ENCODE measurements at regions not wholly inside any gene's neighbourhood (a gene's known extent, or its start where the extent isn't known, plus 50 kb on each side); places are given as distances from the start of the nearest gene placed in this dataset.

GRCh38 chr4:138964716-138965426 is 50.7 kb upstream of the NOCT start:
- TF ChIP-seq EZH2 (IDR thresholded peaks at IDR 0.05; ENCODE audit: insufficient read depth, poor library complexity, severe bottlenecking) (no peak), EZH2phosphoT487 (IDR thresholded peaks at IDR 0.05; ENCODE audit: insufficient read depth, low read depth) (no peak)
- in situ Hi-C loops (cut with MboI) = no loop called here

GRCh38 chr4:138963412-138963811 is 52.2 kb upstream of the NOCT start:
- Histone ChIP-seq H3K36me3 (ENCODE audit: low read depth) (no peaks in the 10 kb centered on the region), H3K79me2 (ENCODE audit: insufficient read depth) (no peaks in the 10 kb centered on the region), H3F3A (ENCODE audit: insufficient read depth) (no peaks in the 10 kb centered on the region), H3K4me2 (ENCODE audit: unreplicated experiment) (no peak overlapping the region), H4K20me1 (ENCODE audit: insufficient read depth) (no peaks in the 10 kb centered on the region), H3K9ac (no peak overlapping the region), H2AFZ (no peak overlapping the region), H3K9me2 (ENCODE audit: insufficient read depth) (0 out of 2 replicates have a peak, but pooled peaks cover 4% of the 10 kb centered on the region), H3K27ac (no peak overlapping the region), H3K4me1 (ENCODE audit: insufficient read depth) (peaks cover 11% of the 10 kb centered on the region; the same call in 1 of the 2 replicates), H3K27me3 (replicated peaks; ENCODE audit: insufficient read depth) (no peaks in the 10 kb centered on the region), H3K4me3 (no peak overlapping the region), H3K9me3 (ENCODE audit: low read depth) (no peaks in the 10 kb centered on the region)
- in situ Hi-C loops (cut with MboI) = no loop called here
- DNase-seq = no peak
- TF ChIP-seq EZH2phosphoT487 (IDR thresholded peaks at IDR 0.05; ENCODE audit: insufficient read depth, low read depth) = no peak
- no peak for TF ChIP-seq EZH2 (IDR thresholded peaks at IDR 0.05; ENCODE audit: insufficient read depth, poor library complexity, severe bottlenecking)
- WGBS, 2 experiments (ENCODE audit: low coverage in 1 of 2, low lambda C conversion rate in 2 of 2, missing lambda C conversion rate in 2 of 2) = 72 to 79% methylated on average over 2 to 4 of the region's 4 CpGs

More at GRCh38 chr4:138964716-138965426, 50.7 kb upstream of the NOCT start:
- H3K9ac ChIP-seq = no peak overlapping the region
- no peak overlapping the region for H3K27ac ChIP-seq
- no peaks in the 10 kb centered on the region for H3K36me3 ChIP-seq (ENCODE audit: low read depth)
- no peaks in the 10 kb centered on the region for H3K79me2 ChIP-seq (ENCODE audit: insufficient read depth)
- no peak overlapping the region for H2AFZ ChIP-seq
- H3K4me1 ChIP-seq (ENCODE audit: insufficient read depth) = peaks cover 8% of the 10 kb centered on the region; the same call in 1 of the 2 replicates
- H3K9me3 ChIP-seq (ENCODE audit: low read depth) = no peaks in the 10 kb centered on the region
- no peaks in the 10 kb centered on the region for H3F3A ChIP-seq (ENCODE audit: insufficient read depth)
- WGBS, 2 experiments (ENCODE audit: low coverage in 1 of 2, low lambda C conversion rate in 2 of 2, missing lambda C conversion rate in 2 of 2) = 82 to 84% methylated on average over 8 of the region's 8 CpGs
- H4K20me1 ChIP-seq (ENCODE audit: insufficient read depth) = no peaks in the 10 kb centered on the region
- H3K27me3 ChIP-seq (replicated peaks; ENCODE audit: insufficient read depth) = no peaks in the 10 kb centered on the region
- H3K9me2 ChIP-seq (ENCODE audit: insufficient read depth) = 0 out of 2 replicates have a peak, but pooled peaks cover 4% of the 10 kb centered on the region
- no peak overlapping the region for H3K4me2 ChIP-seq (ENCODE audit: unreplicated experiment)
- no peak for DNase-seq
- H3K4me3 ChIP-seq = no peak overlapping the region

- H3K4me3 ChIP-seq = no peak overlapping the region
- H3K9ac ChIP-seq = no peak overlapping the region
- H3F3A ChIP-seq (ENCODE audit: insufficient read depth) = no peaks in the 10 kb centered on the region
- no peak overlapping the region for H3K27ac ChIP-seq
- H2AFZ ChIP-seq = no peak overlapping the region
- DNase-seq = no peak
- no peaks in the 10 kb centered on the region for H3K9me3 ChIP-seq (ENCODE audit: low read depth)
- H3K79me2 ChIP-seq (ENCODE audit: insufficient read depth) = no peaks in the 10 kb centered on the region
- in situ Hi-C loops (cut with MboI) = no loop called here
- no peaks in the 10 kb centered on the region for H3K9me2 ChIP-seq (ENCODE audit: insufficient read depth)
- no peak for TF ChIP-seq EZH2phosphoT487 (IDR thresholded peaks at IDR 0.05; ENCODE audit: insufficient read depth, low read depth)
- no peak for TF ChIP-seq EZH2 (IDR thresholded peaks at IDR 0.05; ENCODE audit: insufficient read depth, poor library complexity, severe bottlenecking)
- H4K20me1 ChIP-seq (ENCODE audit: insufficient read depth) = no peaks in the 10 kb centered on the region
- H3K4me2 ChIP-seq (ENCODE audit: unreplicated experiment) = no peak overlapping the region
- 55 to 59% methylated on average over 1 of the region's 1 CpG for WGBS, 2 experiments (ENCODE audit: low coverage in 1 of 2, low lambda C conversion rate in 2 of 2, missing lambda C conversion rate in 2 of 2)
- H3K27me3 ChIP-seq (replicated peaks; ENCODE audit: insufficient read depth) = no peaks in the 10 kb centered on the region
- H3K4me1 ChIP-seq (ENCODE audit: insufficient read depth) = peaks cover 11% of the 10 kb centered on the region; the same call in 1 of the 2 replicates
- no peaks in the 10 kb centered on the region for H3K36me3 ChIP-seq (ENCODE audit: low read depth)
Observed at GRCh38 chr4:138961664-138962063, 53.9 kb upstream of the NOCT start.

- H3K4me3 ChIP-seq = no peak overlapping the region
- H3K4me1 ChIP-seq (ENCODE audit: insufficient read depth) = peaks cover 11% of the 10 kb centered on the region; the same call in 1 of the 2 replicates
- TF ChIP-seq EZH2 (IDR thresholded peaks at IDR 0.05; ENCODE audit: insufficient read depth, poor library complexity, severe bottlenecking) = no peak
- TF ChIP-seq EZH2phosphoT487 (IDR thresholded peaks at IDR 0.05; ENCODE audit: insufficient read depth, low read depth) = no peak
- in situ Hi-C loops (cut with MboI) = no loop called here
- no peaks in the 10 kb centered on the region for H3K9me2 ChIP-seq (ENCODE audit: insufficient read depth)
- H3K4me2 ChIP-seq (ENCODE audit: unreplicated experiment) = no peak overlapping the region
- DNase-seq = no peak
- no peaks in the 10 kb centered on the region for H3K79me2 ChIP-seq (ENCODE audit: insufficient read depth)
- H4K20me1 ChIP-seq (ENCODE audit: insufficient read depth) = no peaks in the 10 kb centered on the region
- no peak overlapping the region for H3K27ac ChIP-seq
- no peak overlapping the region for H3K9ac ChIP-seq
- WGBS, 2 experiments (ENCODE audit: low coverage in 1 of 2, low lambda C conversion rate in 2 of 2, missing lambda C conversion rate in 2 of 2) = 59 to 71% methylated on average over 5 of the region's 5 CpGs
- H3K27me3 ChIP-seq (replicated peaks; ENCODE audit: insufficient read depth) = no peaks in the 10 kb centered on the region
- H3K36me3 ChIP-seq (ENCODE audit: low read depth) = no peaks in the 10 kb centered on the region
- H3K9me3 ChIP-seq (ENCODE audit: low read depth) = no peaks in the 10 kb centered on the region
- no peaks in the 10 kb centered on the region for H3F3A ChIP-seq (ENCODE audit: insufficient read depth)
- H2AFZ ChIP-seq = no peak overlapping the region
Observed at GRCh38 chr4:138961129-138961528, 54.5 kb upstream of the NOCT start.

Measured in GM23248 (cell line).